GM18951 (cell line): ENCODE measurements at regions not wholly inside any gene's neighbourhood (a gene's known extent, or its start where the extent isn't known, plus 50 kb on each side); places are given as distances from the start of the nearest gene placed in this dataset.

Source experiments
- POLR2A ChIP-seq: IDR thresholded peaks from 4 replicates; pipeline ENCODE4 v1.6.1; 2011; ENCODE audit warnings: mild to moderate bottlenecking; ENCODE audit not compliant: insufficient read length, insufficient read depth; ENCODE audit errors: extremely low read depth
- in situ Hi-C: fragments of 300-500 bp; cut with MboI; formaldehyde crosslinking; loops from one replicate; pipeline ENCODE4 v1.12.0; 2022; ENCODE audit warnings: low sequenced_read_pairs, mixed read lengths, inconsistent platforms; ENCODE audit not compliant: unreplicated experiment

DNA sequence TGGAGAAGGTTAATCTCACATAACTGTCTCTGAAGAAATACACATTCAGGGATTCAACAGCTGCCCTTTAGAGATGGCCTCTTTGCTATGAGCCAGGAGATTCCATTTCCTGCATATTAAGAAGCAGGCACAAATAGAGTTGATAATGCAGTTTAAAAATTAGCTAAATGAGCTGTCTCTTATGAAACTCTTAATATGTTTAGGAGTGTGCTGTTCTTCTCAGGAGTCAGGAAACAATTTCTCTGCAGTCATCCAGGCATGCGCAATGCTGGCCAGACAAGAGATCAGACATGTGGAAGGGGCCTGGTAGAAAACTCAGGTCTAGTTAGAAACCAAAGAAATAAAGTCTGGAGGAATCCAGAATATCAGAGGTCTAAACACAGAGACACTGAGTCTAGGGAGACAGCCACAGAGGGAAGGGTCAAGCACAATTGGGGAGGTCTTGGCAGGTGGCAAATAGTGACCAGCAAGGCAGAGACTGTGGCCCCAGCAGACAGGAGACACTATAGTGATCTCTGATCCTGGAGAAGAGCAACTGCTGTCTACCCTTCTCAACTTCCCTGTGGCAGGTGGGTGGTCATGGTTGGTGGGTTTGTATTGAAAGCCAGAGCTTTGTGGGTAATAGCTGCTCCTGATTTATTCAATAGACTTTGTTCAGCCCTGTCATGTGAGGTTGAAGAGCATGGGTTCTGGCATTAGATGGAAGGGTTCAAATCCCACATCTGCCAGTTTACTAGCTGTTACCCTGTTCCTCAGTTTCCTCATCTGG is 185.8 kb upstream of the RMST start:
- no peak for TF ChIP-seq POLR2A
- in situ Hi-C loops = no loop called here

DNA sequence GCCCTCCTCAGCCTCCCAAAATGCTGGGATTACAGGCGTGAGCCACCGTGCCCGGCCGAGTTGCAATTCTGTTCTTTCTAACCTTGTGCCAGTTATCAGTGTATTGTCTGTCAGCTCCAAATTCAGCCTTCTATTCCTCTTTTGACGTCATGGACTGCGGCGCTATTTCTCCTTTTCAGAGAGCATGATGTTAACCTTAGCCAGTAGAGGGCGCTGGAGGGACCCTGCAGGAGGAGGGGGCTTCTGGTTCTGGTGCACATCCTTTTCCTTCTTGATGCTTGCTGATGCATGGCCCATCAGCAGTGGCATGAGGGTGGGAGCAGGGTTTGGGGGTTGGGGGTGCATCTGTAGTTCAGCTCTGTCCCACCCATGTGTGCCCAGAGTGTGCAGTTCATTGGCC is 179.3 kb upstream of the RMST start:
- no peak for TF ChIP-seq POLR2A
- in situ Hi-C loops = no loop called here

GRCh38 chr12:97288531-97288930 is 174.1 kb upstream of the RMST start:
- no peak for TF ChIP-seq POLR2A
- in situ Hi-C loops = no loop called here

GRCh38 chr12:97292588-97292987 is 170.0 kb upstream of the RMST start:
- TF ChIP-seq POLR2A = no peak
- in situ Hi-C loops = no loop called here

DNA sequence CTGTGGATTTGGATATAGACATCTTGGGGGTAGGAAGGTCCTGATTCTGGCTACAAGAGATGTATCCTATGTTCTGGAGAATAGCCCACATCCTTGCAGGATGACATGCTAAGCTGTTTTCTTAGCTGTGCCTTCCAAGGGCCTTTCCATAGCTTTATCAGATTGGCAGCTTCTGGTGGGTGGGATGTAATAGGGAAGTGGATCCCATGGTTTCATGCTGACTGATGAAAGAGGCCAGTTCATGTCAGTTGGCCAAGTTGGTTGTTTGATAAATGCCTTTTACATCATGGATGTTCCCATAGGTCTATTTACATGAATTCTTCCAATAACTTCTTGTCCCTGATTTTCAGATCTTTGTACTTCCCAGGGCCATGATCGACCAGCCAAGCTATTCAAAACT is 169.1 kb upstream of the RMST start:
- in situ Hi-C loops = no loop called here
- TF ChIP-seq POLR2A = no peak

- TF ChIP-seq POLR2A = no peak
- in situ Hi-C loops = loop anchor here (25.0 kb wide), 1 partner anchor 713 kb away; no protein-coding TSS in a partner anchor
These were observed 162.8 kb upstream of the RMST start for GRCh38 chr12:97299847-97300246.

GRCh38 chr12:97300431-97300830 is 162.2 kb upstream of the RMST start:
- in situ Hi-C loops = loop anchor here (25.0 kb wide), 1 partner anchor 713 kb away; no protein-coding TSS in a partner anchor
- TF ChIP-seq POLR2A = no peak

DNA sequence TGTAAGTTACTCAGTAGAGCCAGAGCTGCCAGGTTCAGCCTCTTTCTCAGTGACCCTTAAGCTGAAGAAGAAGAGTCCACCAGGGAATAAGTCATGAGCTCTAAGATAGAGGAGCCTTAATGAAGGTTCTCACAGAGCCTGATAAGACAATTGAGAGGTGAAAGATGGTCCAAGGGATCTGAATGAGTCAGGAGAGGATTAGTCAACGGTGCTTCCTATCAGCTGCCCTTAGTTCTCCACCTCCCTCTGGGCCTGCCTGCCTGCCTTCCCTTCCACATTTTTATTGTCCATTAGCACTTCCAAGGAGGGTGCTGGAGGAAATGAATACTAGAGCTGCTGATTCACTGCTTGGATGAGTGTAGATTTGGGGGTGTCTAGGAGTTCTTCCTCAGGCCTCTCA is 161.7 kb upstream of the RMST start:
- in situ Hi-C loops = loop anchor here (25.0 kb wide), 1 partner anchor 714 kb away; no protein-coding TSS in a partner anchor
- TF ChIP-seq POLR2A = no peak

DNA sequence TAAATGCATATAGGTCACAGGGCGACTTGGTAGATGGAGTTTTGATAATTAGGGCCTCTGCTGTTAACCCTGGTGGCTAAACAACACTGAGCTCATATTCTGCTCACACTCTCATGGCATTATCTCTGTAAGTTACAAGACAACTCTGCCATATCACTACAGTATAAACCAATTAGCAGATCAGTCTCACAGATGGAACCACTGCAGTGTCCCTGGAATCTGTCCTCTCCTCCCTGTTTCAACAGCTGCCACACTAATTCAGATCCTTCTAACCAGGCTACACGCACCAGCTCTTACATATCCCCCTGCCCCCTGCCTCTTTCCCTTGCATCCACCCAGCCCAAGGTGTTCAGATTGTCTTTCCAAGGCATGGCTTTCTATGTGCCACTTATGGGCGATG is 161.0 kb upstream of the RMST start:
- no peak for TF ChIP-seq POLR2A
- in situ Hi-C loops = loop anchor here (25.0 kb wide), 1 partner anchor 714 kb away; no protein-coding TSS in a partner anchor

DNA sequence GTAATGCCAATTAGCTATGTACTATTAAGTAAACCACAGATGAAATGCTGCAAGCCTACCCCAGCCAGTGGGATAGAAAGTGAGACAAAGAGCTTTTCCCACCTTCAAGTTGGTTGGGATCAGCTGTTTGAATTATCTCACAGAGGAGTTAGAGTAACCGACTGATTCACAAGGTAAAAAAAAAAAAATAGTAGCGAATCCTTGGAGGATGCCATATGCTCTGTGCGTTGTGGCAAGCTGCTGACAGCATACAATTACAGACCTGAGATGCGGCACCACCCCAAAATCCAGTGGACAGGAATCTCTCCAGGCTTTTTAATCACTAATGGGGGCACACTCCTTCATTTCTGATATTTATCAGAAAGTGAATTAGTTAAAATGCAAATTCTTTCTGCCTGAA is 157.0 kb upstream of the RMST start:
- in situ Hi-C loops = loop anchor here (25.0 kb wide), 1 partner anchor 718 kb away; no protein-coding TSS in a partner anchor
- no peak for TF ChIP-seq POLR2A

DNA sequence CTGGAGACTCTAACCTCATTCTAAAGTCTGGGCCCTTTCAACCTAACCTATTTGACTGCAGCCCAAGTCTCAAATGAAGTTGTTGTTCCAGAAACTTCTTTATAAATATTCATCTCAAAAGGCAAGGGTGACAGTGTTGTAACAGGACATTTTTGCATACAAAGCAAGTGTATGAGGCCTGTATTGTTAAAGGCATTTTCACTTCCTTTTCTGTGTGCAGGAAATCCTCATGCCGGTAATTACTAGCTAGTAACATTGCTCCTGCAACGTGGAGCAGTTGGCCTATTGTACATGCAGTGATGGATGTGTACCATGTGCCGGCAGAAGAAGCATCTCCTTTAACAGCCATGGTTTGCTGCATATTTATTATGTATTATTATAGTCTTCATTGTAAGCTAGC is 156.5 kb upstream of the RMST start:
- in situ Hi-C loops = loop anchor here (25.0 kb wide), 1 partner anchor 719 kb away; no protein-coding TSS in a partner anchor
- TF ChIP-seq POLR2A = no peak

DNA sequence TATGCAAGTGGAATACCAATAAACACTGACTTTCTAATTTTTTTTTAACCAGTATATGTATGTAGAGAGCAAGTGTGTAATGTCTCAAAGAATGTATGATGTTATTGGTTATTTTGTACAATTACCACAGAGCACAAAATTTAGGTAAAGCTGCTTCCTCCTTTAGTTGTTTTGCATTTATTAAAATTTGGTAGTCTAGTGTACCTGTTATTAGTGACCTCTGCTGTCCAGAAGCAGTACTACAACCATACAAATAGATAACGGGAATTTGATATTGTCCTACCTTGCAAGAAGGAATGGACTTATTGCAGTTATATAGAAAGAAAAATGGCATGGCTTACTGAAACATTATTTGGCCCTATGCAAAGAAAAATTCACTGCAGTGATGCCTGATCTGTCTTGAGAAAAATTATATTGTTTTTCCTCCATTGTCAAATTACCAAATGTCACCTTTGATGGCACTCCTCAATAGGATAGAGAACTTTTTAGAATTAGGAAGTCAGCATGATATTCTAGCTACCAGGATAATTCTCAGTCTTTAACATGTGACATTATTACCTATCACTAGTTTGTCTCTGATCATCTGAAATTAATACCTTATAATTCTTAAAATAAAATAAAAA is 153.9 kb upstream of the RMST start:
- in situ Hi-C loops = loop anchor here (25.0 kb wide), 1 partner anchor 721 kb away; no protein-coding TSS in a partner anchor
- no peak for TF ChIP-seq POLR2A

GRCh38 chr12:97309921-97310320 is 152.7 kb upstream of the RMST start:
- in situ Hi-C loops = loop anchor here (25.0 kb wide), 1 partner anchor 723 kb away; no protein-coding TSS in a partner anchor
- no peak for TF ChIP-seq POLR2A
